ENCODE measurements at regions not wholly inside any gene's neighbourhood (a gene's known extent, or its start where the extent isn't known, plus 50 kb on each side); places are given as distances from the start of the nearest gene placed in this dataset.

- H3K27ac Mint-ChIP-seq = no peak overlapping the region
- no peak for TF ChIP-seq CTCF (IDR thresholded peaks at IDR 0.05)
- no peaks in the 10 kb centered on the region for H3K4me1 Mint-ChIP-seq (ENCODE audit: low read depth)
- H3K27me3 Mint-ChIP-seq (ENCODE audit: insufficient read depth) = no peaks in the 10 kb centered on the region
- peaks cover 64% of the 10 kb centered on the region for H3K9me3 Mint-ChIP-seq
- no peak for DNase-seq
- no peaks in the 10 kb centered on the region for H3K36me3 Mint-ChIP-seq (ENCODE audit: low read depth)
- no peak overlapping the region for H3K4me3 Mint-ChIP-seq
Observed at GRCh38 chr10:128701381-128701780, 575.2 kb upstream of the MKI67 start.

GRCh38 chr10:128701837-128702236, 575.6 kb upstream of the MKI67 start:
- H3K36me3 Mint-ChIP-seq (ENCODE audit: low read depth) = no peaks in the 10 kb centered on the region

GRCh38 chr10:128704716-128705115, 578.5 kb upstream of the MKI67 start:
- DNase-seq = no peak
- Mint-ChIP-seq H3K4me1 (ENCODE audit: low read depth) (no peaks in the 10 kb centered on the region), H3K4me3 (no peak overlapping the region), H3K9me3 (peaks cover 58% of the 10 kb centered on the region), H3K27me3 (ENCODE audit: insufficient read depth) (no peaks in the 10 kb centered on the region), H3K27ac (no peak overlapping the region), H3K36me3 (ENCODE audit: low read depth) (no peaks in the 10 kb centered on the region)
- no peak for TF ChIP-seq CTCF (IDR thresholded peaks at IDR 0.05)

More at GRCh38 chr10:128701837-128702236, 575.6 kb upstream of the MKI67 start:
- no peak for DNase-seq
- Mint-ChIP-seq H3K27ac (no peak overlapping the region), H3K27me3 (ENCODE audit: insufficient read depth) (no peaks in the 10 kb centered on the region), H3K4me1 (ENCODE audit: low read depth) (no peaks in the 10 kb centered on the region), H3K9me3 (peaks cover 62% of the 10 kb centered on the region), H3K4me3 (no peak overlapping the region)
- no peak for TF ChIP-seq CTCF (IDR thresholded peaks at IDR 0.05)

GRCh38 chr10:128708182-128708581, 582.0 kb upstream of the MKI67 start:
- Mint-ChIP-seq H3K4me3 (no peak overlapping the region), H3K4me1 (ENCODE audit: low read depth) (no peaks in the 10 kb centered on the region), H3K27ac (no peak overlapping the region), H3K9me3 (peaks cover 67% of the 10 kb centered on the region), H3K36me3 (ENCODE audit: low read depth) (no peaks in the 10 kb centered on the region), H3K27me3 (ENCODE audit: insufficient read depth) (peaks cover 2% of the 10 kb centered on the region; the same call in 1 of the 2 replicates)
- no peak for TF ChIP-seq CTCF (IDR thresholded peaks at IDR 0.05)
- DNase-seq = no peak

GRCh38 chr10:128709686-128710085, 583.5 kb upstream of the MKI67 start:
- Mint-ChIP-seq H3K4me1 (ENCODE audit: low read depth) (no peaks in the 10 kb centered on the region), H3K4me3 (no peak overlapping the region), H3K36me3 (ENCODE audit: low read depth) (no peaks in the 10 kb centered on the region), H3K27me3 (ENCODE audit: insufficient read depth) (peaks cover 2% of the 10 kb centered on the region; the same call in 1 of the 2 replicates), H3K27ac (no peak overlapping the region), H3K9me3 (peaks cover 62% of the 10 kb centered on the region)
- no peak for DNase-seq
- no peak for TF ChIP-seq CTCF (IDR thresholded peaks at IDR 0.05)

All from HFFc6 (cell line).